K562 (cell line): ENCODE measurements at regions not wholly inside any gene's neighbourhood (a gene's known extent, or its start where the extent isn't known, plus 50 kb on each side); places are given as distances from the start of the nearest gene placed in this dataset.

Source experiments
- ATAC-seq: fragments of 200-7000 bp; cut with Tn5 transposase; 3 replicates; pipeline ENCODE4 v1.9.1; 2020; ENCODE audit warnings: moderate library complexity
- BruUV-seq: library from RNA; stranded (reverse); fragments of 400-500 nt; replicated peaks from 2 replicates; lab custom pipeline; 2021; lab: Mats Ljungman, UMichigan
- CTCF ChIA-PET: fragments of 300-600 bp; formaldehyde crosslinking; extraction: SDS; loops from one replicate; lab custom pipeline; 2021; ENCODE audit warnings: low intra/inter-chr PET ratio; lab: Yijun Ruan, JAX
- POLR2A ChIA-PET: fragments of 300-600, 350-650 bp; sonication (Branson Sonifier 250); formaldehyde crosslinking; extraction: SDS; loops from one replicate; lab custom pipeline; 2021; ENCODE audit warnings: antibody characterized with exemption, inconsistent platforms; lab: Yijun Ruan, JAX
- DNase-seq, 4 experiments: peaks; one replicate each; pipeline versions ENCODE4 v3.0.0 to v3.0.0-alpha.2; 2011 to 2018; ENCODE audit warnings: low spot score in 3 of 4, mixed read lengths in 3 of 4; ENCODE audit errors: extremely low read depth in 1 of 4
- FAIRE-seq: peaks from 2 replicates; lab custom pipeline; 2011; peaks lifted over from hg19 to GRCh38; lab: Jason Lieb, UNC
- H2AFZ ChIP-seq: 2 replicates; pipeline ENCODE4 v1.6.0; 2011; ENCODE audit warnings: low read depth, low read length, control low read depth, inconsistent platforms
- H3K27ac ChIP-seq: fragments of 200-600 bp; 3 replicates; pipeline ENCODE4 v1.8.0; 2011; ENCODE audit warnings: low read depth, mild to moderate bottlenecking, control low read depth, inconsistent platforms, low read length, moderate library complexity, mixed read lengths; ENCODE audit errors: extremely low read depth
- H3K27me3 ChIP-seq, 2 experiments: fragments of 300-600 bp in 1 of 2; 2 replicates in 1 of 2; 3 replicates in 1 of 2; pipeline versions ENCODE4 v1.6.0 to v1.8.0; 2011; ENCODE audit warnings: inconsistent platforms in 2 of 2, low read length in 2 of 2, mild to moderate bottlenecking in 1 of 2, mixed read lengths in 1 of 2, moderate library complexity in 1 of 2; ENCODE audit not compliant: control insufficient read depth in 2 of 2, insufficient read depth in 2 of 2
- H3K36me3 ChIP-seq: fragments of 300-600 bp; 3 replicates; pipeline ENCODE4 v1.8.0; 2011; ENCODE audit warnings: mild to moderate bottlenecking, low read length, inconsistent platforms; ENCODE audit not compliant: control insufficient read depth, insufficient read depth
- H3K4me1 ChIP-seq, 2 experiments: fragments of 200-600 bp in 1 of 2; replicated peaks in 1 of 2; 2 replicates in 1 of 2; 3 replicates in 1 of 2; pipeline versions ENCODE4 v1.5.1 to v1.8.0; 2011; ENCODE audit warnings: inconsistent platforms in 2 of 2, low read length in 2 of 2, mild to moderate bottlenecking in 1 of 2, mixed read lengths in 1 of 2, moderate library complexity in 1 of 2; ENCODE audit not compliant: control insufficient read depth in 2 of 2, insufficient read depth in 2 of 2
- H3K4me2 ChIP-seq: 2 replicates; pipeline ENCODE4 v1.6.1; 2011; ENCODE audit warnings: low read length, control low read depth, inconsistent platforms, mixed read lengths; ENCODE audit not compliant: insufficient read depth
- H3K4me3 ChIP-seq: fragments of 200-600 bp; sonication (generic), shearing (Covaris generic); 2 replicates; pipeline ENCODE4 v1.5.1; 2016; ENCODE audit warnings: control low read depth, inconsistent platforms
- H3K79me2 ChIP-seq: fragments of 200-600 bp; 3 replicates; pipeline ENCODE4 v1.8.0; 2011; ENCODE audit warnings: low read length, inconsistent platforms; ENCODE audit not compliant: control insufficient read depth, insufficient read depth
- H3K9ac ChIP-seq, 2 experiments: 2 replicates each; pipeline versions ENCODE4 v1.6.0 to v1.6.1; 2011; ENCODE audit warnings: low read depth in 2 of 2, low read length in 2 of 2, control low read depth in 1 of 2, inconsistent platforms in 1 of 2, mild to moderate bottlenecking in 1 of 2, mixed read lengths in 1 of 2; ENCODE audit not compliant: insufficient read depth in 1 of 2
- H3K9me1 ChIP-seq: one replicate; pipeline ENCODE4 v1.6.0; 2011; ENCODE audit warnings: inconsistent platforms, mild to moderate bottlenecking, low read length, moderate library complexity; ENCODE audit not compliant: control insufficient read depth, insufficient read depth
- H3K9me3 ChIP-seq: replicated peaks from 2 replicates; pipeline ENCODE4 v1.5.1; 2011; ENCODE audit warnings: low read depth, low read length, inconsistent platforms; ENCODE audit not compliant: control insufficient read depth, insufficient read depth
- H4K20me1 ChIP-seq: replicated peaks from 2 replicates; pipeline ENCODE4 v1.6.1; 2011; ENCODE audit warnings: low read length, inconsistent platforms, mixed read lengths; ENCODE audit not compliant: control insufficient read depth, insufficient read depth
- CHD2 ChIP-seq: IDR thresholded peaks from 2 replicates; pipeline ENCODE4 v1.6.1; 2011; ENCODE audit warnings: low read depth, low read length
- ETS1 ChIP-seq: conservative IDR thresholded peaks from 2 replicates; pipeline ENCODE4 v1.6.1; 2011; ENCODE audit warnings: low read depth, mild to moderate bottlenecking, low read length; ENCODE audit not compliant: control insufficient read depth
- FOXA3 ChIP-seq, 2 experiments: fragments of 450-650 bp in 1 of 2; sonication (generic) in 1 of 2; formaldehyde crosslinking; IDR thresholded peaks in 1 of 2; conservative IDR thresholded peaks in 1 of 2; 2 replicates each; pipeline versions ENCODE4 v1.4.0 to v1.8.0; 2020 to 2022; ENCODE audit warnings: mild to moderate bottlenecking in 2 of 2, missing genetic modification reagents in 1 of 2
- GABPB2 ChIP-seq: fragments of 250-450 bp; sonication (Bioruptor Pico); conservative IDR thresholded peaks from 2 replicates; pipeline ENCODE4 v1.5.1; 2021; ENCODE audit warnings: mild to moderate bottlenecking
- RBBP5 ChIP-seq: fragments of 200-600 bp; sonication (generic); IDR thresholded peaks from 2 replicates; pipeline ENCODE4 v1.6.1; 2012; ENCODE audit warnings: borderline replicate concordance, mild to moderate bottlenecking, low read length, control low read depth, inconsistent platforms; ENCODE audit not compliant: insufficient read depth, poor library complexity, severe bottlenecking
- SMAD1 ChIP-seq: fragments of 150-350 bp; IDR thresholded peaks from 2 replicates; pipeline ENCODE4 v1.6.1; 2014; ENCODE audit warnings: low read length, low read depth; ENCODE audit not compliant: partially characterized antibody
- TRIM25 ChIP-seq: fragments of 450-650 bp; IDR thresholded peaks from 2 replicates; pipeline ENCODE4 v1.7.0; 2016; ENCODE audit warnings: borderline replicate concordance
- ZNF518B ChIP-seq: fragments of 250-450 bp; sonication (Bioruptor Pico); IDR thresholded peaks from 2 replicates; pipeline ENCODE4 v1.5.0; 2021; ENCODE audit warnings: mild to moderate bottlenecking, moderate library complexity
- ZNF75A ChIP-seq: fragments of 450-650 bp; formaldehyde crosslinking; IDR thresholded peaks from 2 replicates; pipeline ENCODE4 v1.4.0; 2020; ENCODE audit warnings: mild to moderate bottlenecking
- ZNF76 ChIP-seq: fragments of 250-450 bp; sonication (Bioruptor Pico); IDR thresholded peaks from 2 replicates; pipeline ENCODE4 v1.4.0; 2020; ENCODE audit warnings: mild to moderate bottlenecking, moderate library complexity, borderline replicate concordance
- ZZZ3 ChIP-seq: fragments of 450-650 bp; IDR thresholded peaks from 2 replicates; pipeline ENCODE4 v1.6.1; 2016; ENCODE audit warnings: antibody characterized with exemption, mild to moderate bottlenecking, moderate library complexity
- WGBS: fragments of 100-300 bp; shearing (Covaris generic); methylation state at CpG from one replicate; pipeline ENCODE4 v1.1.6; 2016; ENCODE audit warnings: low coverage, mixed read lengths; ENCODE audit not compliant: insufficient coverage; ENCODE audit errors: missing lambda C conversion rate; 5-methylcytosine and 5-hydroxymethylcytosine counted together
- in situ Hi-C: fragments of 300-500 bp; cut with MboI; formaldehyde crosslinking; loops from 4 replicates; pipeline ENCODE4 v1.15.0; 2018; ENCODE audit warnings: inconsistent platforms, mixed read lengths
- intact Hi-C: fragments of 100-400 bp; cut with micrococcal nuclease; formaldehyde crosslinking; loops from 2 replicates; pipeline ENCODE4 v1.14.2; 2022

DNA sequence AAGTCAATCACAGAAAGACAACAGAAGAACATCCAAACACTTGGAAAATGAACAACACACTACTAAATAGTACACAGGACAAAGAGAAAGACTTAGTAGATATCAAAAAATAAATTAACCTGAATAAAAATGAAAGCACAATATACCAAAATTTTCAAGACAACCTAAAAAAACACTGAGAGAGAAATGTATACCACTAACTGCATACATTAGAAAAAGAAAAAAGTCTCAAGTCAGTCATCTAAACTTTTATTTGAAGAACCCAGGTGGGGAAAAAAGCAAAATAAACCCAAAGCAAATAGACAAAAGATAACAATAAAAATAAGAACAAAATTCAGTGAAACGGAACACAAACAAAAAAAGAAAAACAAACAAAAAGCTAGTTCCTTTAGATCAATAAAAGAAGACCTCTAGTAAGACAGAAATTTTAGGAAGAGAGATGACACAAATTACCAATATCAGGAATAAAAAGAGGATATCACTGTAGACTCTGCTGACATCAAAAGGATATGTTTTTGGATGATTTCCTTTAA lies 172.8 kb downstream of the TRIM27 start (continued):
- 0 out of 2 replicates have a peak, but pooled peaks have one; percentile 82 for TF ChIP-seq TRIM25
- TF ChIP-seq FOXA3 (CRISPR knock-in tag; conservative IDR thresholded peaks at IDR 0.05 in 1 of 2, IDR thresholded peaks at IDR 0.05 in 1 of 2), result peak in 1 of 2 experiments; percentile 37; a peak in 1 of 4 replicates
- no peak for TF ChIP-seq ZZZ3

DNA sequence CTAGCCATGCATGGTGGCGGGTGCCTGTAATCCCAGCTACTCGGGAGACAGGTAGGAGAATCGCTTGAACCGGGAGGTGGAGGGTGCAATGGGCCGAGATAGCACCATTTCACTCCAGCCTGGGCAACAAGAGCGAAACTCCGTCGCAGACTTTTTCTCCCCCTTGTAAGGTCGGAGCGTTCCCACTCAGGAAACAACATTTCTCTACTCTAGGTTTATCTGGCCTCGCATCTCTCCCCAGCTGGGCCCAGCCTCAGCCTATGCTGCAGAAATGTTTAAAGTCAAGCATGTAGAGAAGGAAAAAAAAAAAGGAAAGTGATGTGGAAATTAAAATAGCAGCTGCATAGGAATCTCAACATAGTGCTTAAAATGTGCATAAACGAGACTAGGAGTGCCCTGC lies 172.3 kb downstream of the TRIM27 start:
- Histone ChIP-seq H3K4me3 (peak overlapping the region; percentile 38), H3K9ac (peak overlapping the region; percentile 64 to 84), H2AFZ (peak overlapping the region; percentile 81), H3K36me3 (no peaks in the 10 kb centered on the region), H3K27ac (peak overlapping the region; percentile 73), H4K20me1 (no peaks in the 10 kb centered on the region), H3K79me2 (0 out of 3 replicates have a peak, but pooled peaks cover 3% of the 10 kb centered on the region), H3K27me3 (no peaks in the 10 kb centered on the region), H3K4me1 (peaks cover 23 to 24% of the 10 kb centered on the region in 2 experiments; a peak in 4 of 5 replicates), H3K9me1 (no peaks in the 10 kb centered on the region), H3K9me3 (no peaks in the 10 kb centered on the region), H3K4me2 (peak overlapping the region; percentile 76)
- DNase-seq (peak in 3 of 4 experiments; percentile 21 to 82 (median 57)), ATAC-seq (peak; percentile 49), FAIRE-seq (peak; percentile 72)
- under 1% methylated on average over 12 of the region's 12 CpGs for WGBS
- in situ Hi-C loops (no loop called here), intact Hi-C loops (no loop called here)
- ChIA-PET POLR2A (interaction anchor here (0.6 to 2.1 kb wide), 3 partner anchors 9 to 1431 kb away, joined by 3 to 6 read pairs (median 3); no protein-coding TSS in a partner anchor), CTCF (no interaction called here)
- BruUV-seq, result no TSS peak
- TF ChIP-seq ETS1 (no peak), ZNF75A (CRISPR knock-in tag) (no peak), SMAD1 (no peak), ZNF76 (CRISPR knock-in tag) (no peak), ZNF518B (CRISPR knock-in tag) (no peak), GABPB2 (no peak), RBBP5 (peak; percentile 65), CHD2 (no peak)
